Loucy (cell line): ENCODE measurements at regions not wholly inside any gene's neighbourhood (a gene's known extent, or its start where the extent isn't known, plus 50 kb on each side); places are given as distances from the start of the nearest gene placed in this dataset.

Source experiments
- H2AFZ ChIP-seq: fragments of 200-600 bp; sonication (generic); 2 replicates; pipeline ENCODE4 v1.6.0; 2016; ENCODE audit warnings: antibody characterized with exemption, mild to moderate bottlenecking, low read length, moderate library complexity
- H3F3A ChIP-seq: fragments of 200-600 bp; 2 replicates; pipeline ENCODE4 v1.6.0; 2016; ENCODE audit warnings: antibody characterized with exemption, low read depth, mild to moderate bottlenecking
- H3K27me3 ChIP-seq: fragments of 200-600 bp; sonication (generic); 2 replicates; pipeline ENCODE4 v1.6.1; 2014; ENCODE audit warnings: low read length, mild to moderate bottlenecking; ENCODE audit not compliant: insufficient read depth, poor library complexity, severe bottlenecking
- H3K36me3 ChIP-seq: fragments of 200-600 bp; sonication (generic); 2 replicates; pipeline ENCODE4 v1.6.1; 2016; ENCODE audit warnings: low read length; ENCODE audit not compliant: insufficient read depth
- H3K4me1 ChIP-seq: fragments of 200-600 bp; sonication (generic); 2 replicates; pipeline ENCODE4 v1.5.1; 2014; ENCODE audit warnings: low read length, mild to moderate bottlenecking; ENCODE audit not compliant: insufficient read depth, poor library complexity, severe bottlenecking
- H3K4me2 ChIP-seq: fragments of 200-600 bp; sonication (generic); 2 replicates; pipeline ENCODE4 v1.6.0; 2014; ENCODE audit warnings: antibody characterized with exemption, low read length, low read depth, mild to moderate bottlenecking; ENCODE audit not compliant: poor library complexity, severe bottlenecking
- H3K4me3 ChIP-seq: fragments of 200-600 bp; sonication (generic); 2 replicates; pipeline ENCODE4 v1.5.1; 2014; ENCODE audit warnings: low read length, mild to moderate bottlenecking, mixed read lengths; ENCODE audit not compliant: poor library complexity, severe bottlenecking
- H3K79me2 ChIP-seq: fragments of 200-600 bp; sonication (generic); 2 replicates; pipeline ENCODE4 v1.6.1; 2014; ENCODE audit warnings: low read length; ENCODE audit not compliant: insufficient read depth
- H3K9ac ChIP-seq: fragments of 200-600 bp; sonication (generic); 2 replicates; pipeline ENCODE4 v1.6.0; 2014; ENCODE audit warnings: mild to moderate bottlenecking, low read depth, low read length, moderate library complexity; ENCODE audit not compliant: poor library complexity, severe bottlenecking
- H3K9me2 ChIP-seq: fragments of 200-600 bp; sonication (generic); replicated peaks from 2 replicates; pipeline ENCODE4 v1.6.1; 2016; ENCODE audit warnings: low read depth, low read length, mixed read lengths
- H3K9me3 ChIP-seq: fragments of 200-600 bp; sonication (generic); 2 replicates; pipeline ENCODE4 v1.6.1; 2014; ENCODE audit warnings: mild to moderate bottlenecking, antibody characterized with exemption, low read length, low read depth; ENCODE audit not compliant: insufficient read depth
- H4K20me1 ChIP-seq: fragments of 200-600 bp; sonication (generic); 2 replicates; pipeline ENCODE4 v1.6.0; 2014; ENCODE audit warnings: antibody characterized with exemption, low read length, mild to moderate bottlenecking; ENCODE audit not compliant: insufficient read depth, poor library complexity, severe bottlenecking
- EZH2phosphoT487 ChIP-seq: fragments of 200-600 bp; IDR thresholded peaks from 2 replicates; pipeline ENCODE4 v1.6.1; 2018; ENCODE audit warnings: antibody characterized with exemption, mild to moderate bottlenecking, moderate library complexity, borderline replicate concordance
- TF ChIP-seq, protein P1 (sequence below): fragments of 200-600 bp; sonication (generic); conservative IDR thresholded peaks from 2 replicates; pipeline ENCODE4 v1.5.1; 2014; ENCODE audit warnings: mild to moderate bottlenecking, antibody characterized with exemption, low read length

DNA sequence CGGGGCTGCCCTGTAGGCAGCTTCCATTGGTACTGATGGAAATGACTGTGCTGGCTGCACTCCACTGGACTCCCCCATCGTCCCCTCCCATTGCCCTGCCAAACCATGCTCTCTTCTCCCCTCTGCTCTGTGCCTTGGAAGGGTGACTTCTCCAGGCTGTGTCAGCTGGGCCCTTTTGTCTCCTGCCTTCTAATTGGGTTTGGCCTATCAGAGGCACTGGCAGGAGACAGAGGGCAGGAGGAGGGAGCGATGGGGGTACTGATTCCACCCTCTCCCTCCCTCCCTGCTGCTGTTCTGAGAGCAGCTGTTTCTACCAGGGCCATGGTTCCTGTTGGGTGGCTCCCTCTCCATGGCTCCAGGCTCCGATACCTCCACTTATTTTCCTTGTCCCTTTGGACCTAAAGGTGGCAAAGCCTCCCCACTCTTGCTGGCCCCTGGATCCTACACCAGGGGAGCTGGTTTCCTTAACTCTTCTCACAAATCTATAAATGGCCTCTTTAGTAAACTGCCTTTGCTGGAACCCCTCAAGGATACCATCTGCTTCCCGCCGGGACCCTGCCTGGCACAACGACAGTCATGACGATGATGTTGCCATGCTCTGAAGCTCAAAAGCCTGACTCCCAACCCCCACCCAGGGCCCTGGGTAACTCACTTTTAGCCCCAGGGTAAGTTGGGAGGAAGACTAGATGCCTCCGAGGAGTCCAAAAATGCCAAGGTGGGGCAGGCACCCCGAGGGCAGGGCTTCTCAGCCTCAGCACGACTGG is 123.8 kb upstream of the RPL38 start:
- TF ChIP-seq EZH2phosphoT487 = no peak
- TF ChIP-seq, protein P1, sequence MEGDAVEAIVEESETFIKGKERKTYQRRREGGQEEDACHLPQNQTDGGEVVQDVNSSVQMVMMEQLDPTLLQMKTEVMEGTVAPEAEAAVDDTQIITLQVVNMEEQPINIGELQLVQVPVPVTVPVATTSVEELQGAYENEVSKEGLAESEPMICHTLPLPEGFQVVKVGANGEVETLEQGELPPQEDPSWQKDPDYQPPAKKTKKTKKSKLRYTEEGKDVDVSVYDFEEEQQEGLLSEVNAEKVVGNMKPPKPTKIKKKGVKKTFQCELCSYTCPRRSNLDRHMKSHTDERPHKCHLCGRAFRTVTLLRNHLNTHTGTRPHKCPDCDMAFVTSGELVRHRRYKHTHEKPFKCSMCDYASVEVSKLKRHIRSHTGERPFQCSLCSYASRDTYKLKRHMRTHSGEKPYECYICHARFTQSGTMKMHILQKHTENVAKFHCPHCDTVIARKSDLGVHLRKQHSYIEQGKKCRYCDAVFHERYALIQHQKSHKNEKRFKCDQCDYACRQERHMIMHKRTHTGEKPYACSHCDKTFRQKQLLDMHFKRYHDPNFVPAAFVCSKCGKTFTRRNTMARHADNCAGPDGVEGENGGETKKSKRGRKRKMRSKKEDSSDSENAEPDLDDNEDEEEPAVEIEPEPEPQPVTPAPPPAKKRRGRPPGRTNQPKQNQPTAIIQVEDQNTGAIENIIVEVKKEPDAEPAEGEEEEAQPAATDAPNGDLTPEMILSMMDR = no peak
- H3K36me3 ChIP-seq = no peaks in the 10 kb centered on the region
- H3K9me2 ChIP-seq = no peaks in the 10 kb centered on the region
- no peaks in the 10 kb centered on the region for H3K4me1 ChIP-seq
- no peak overlapping the region for H2AFZ ChIP-seq
- no peaks in the 10 kb centered on the region for H3F3A ChIP-seq
- H4K20me1 ChIP-seq = no peaks in the 10 kb centered on the region
- H3K9ac ChIP-seq = no peak overlapping the region
- no peaks in the 10 kb centered on the region for H3K27me3 ChIP-seq
- H3K4me2 ChIP-seq = no peak overlapping the region
- peaks cover 4% of the 10 kb centered on the region; the same call in 1 of the 2 replicates for H3K9me3 ChIP-seq
- no peaks in the 10 kb centered on the region for H3K79me2 ChIP-seq
- no peak overlapping the region for H3K4me3 ChIP-seq

DNA sequence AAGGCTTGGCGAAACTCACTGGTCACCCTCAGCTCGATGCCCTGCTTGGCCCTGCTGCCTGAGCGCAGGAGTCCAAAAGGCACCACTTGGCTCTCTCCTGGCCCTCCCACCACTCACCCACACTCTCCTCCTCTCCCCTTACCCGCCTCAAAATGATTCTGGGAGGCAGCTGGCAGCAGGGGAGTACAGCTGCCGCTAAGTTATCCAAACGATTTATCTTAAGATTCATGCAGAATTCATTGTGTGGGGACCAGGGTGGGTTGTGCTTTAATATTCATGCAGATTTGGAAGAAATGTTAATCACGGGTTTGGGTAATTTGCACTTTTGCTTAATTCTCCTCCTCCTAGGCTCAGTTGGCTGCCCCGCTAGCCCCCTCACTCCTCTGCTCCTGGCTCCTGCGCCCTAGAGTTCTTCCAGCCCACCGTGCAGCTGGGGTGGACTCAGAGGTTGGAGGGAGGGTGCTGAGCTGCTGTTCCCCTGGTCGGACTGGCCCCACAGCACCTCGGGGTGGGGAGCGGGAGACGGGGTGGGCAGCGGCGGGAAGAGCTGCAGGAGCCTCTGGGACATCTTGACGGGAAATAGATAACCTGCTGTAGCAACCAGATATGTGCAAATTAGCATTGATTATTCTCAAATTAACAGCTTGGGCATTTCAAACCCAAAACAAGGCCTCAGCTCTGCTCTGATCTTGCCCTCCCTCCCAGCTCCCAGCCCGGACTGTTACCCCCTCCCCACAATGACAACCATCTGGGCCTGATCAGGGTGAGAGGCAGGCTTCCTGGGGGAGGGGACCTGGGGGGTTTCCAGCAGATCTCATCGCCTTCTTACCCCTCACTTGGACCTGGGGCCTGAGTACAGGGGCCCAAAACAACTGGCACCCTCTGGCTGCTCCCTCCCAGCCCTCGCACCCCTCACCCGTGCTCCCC is 122.6 kb upstream of the RPL38 start:
- H3K9me3 ChIP-seq = peaks cover 4% of the 10 kb centered on the region; the same call in 1 of the 2 replicates
- no peaks in the 10 kb centered on the region for H3K36me3 ChIP-seq
- no peaks in the 10 kb centered on the region for H3K79me2 ChIP-seq
- H3K9ac ChIP-seq = no peak overlapping the region
- no peaks in the 10 kb centered on the region for H3F3A ChIP-seq
- no peaks in the 10 kb centered on the region for H4K20me1 ChIP-seq
- H3K9me2 ChIP-seq = no peaks in the 10 kb centered on the region
- H3K4me1 ChIP-seq = no peaks in the 10 kb centered on the region
- H2AFZ ChIP-seq = no peak overlapping the region
- H3K4me2 ChIP-seq = no peak overlapping the region
- TF ChIP-seq, protein P1 = no peak
- no peak for TF ChIP-seq EZH2phosphoT487
- H3K4me3 ChIP-seq = no peak overlapping the region
- no peaks in the 10 kb centered on the region for H3K27me3 ChIP-seq

DNA sequence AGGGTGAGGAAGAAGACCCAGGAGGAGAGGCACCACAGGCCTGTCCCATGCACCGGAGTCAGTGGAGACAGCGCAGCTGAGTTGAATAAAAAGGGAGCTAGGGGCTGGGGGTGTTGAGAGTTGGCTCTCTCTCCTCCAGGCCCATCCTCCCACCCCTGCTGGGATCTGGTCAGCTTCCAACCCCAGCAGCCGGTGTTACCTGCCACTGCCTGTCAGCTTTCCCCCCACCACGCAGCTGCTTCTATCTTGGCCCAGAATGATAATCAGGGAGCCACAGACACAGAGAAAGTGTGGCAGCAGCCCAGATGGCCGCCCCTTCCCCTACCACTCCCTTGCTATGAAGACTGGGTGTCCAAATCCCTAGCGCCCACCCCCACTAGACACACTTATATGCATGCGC is 120.6 kb upstream of the RPL38 start:
- Histone ChIP-seq H3K27me3 (no peaks in the 10 kb centered on the region), H3K4me1 (no peaks in the 10 kb centered on the region), H4K20me1 (no peaks in the 10 kb centered on the region), H3K9me3 (no peaks in the 10 kb centered on the region; the same call in 1 of the 2 replicates), H3K9ac (no peak overlapping the region), H2AFZ (no peak overlapping the region), H3K4me2 (no peak overlapping the region), H3K4me3 (no peak overlapping the region), H3F3A (no peaks in the 10 kb centered on the region), H3K79me2 (no peaks in the 10 kb centered on the region), H3K9me2 (no peaks in the 10 kb centered on the region), H3K36me3 (no peaks in the 10 kb centered on the region)
- TF ChIP-seq, protein P1 = no peak
- TF ChIP-seq EZH2phosphoT487 = no peak
